ENCODE measurements at regions not wholly inside any gene's neighbourhood (a gene's known extent, or its start where the extent isn't known, plus 50 kb on each side); places are given as distances from the start of the nearest gene placed in this dataset.

- TF ChIP-seq POLR2A (IDR thresholded peaks at IDR 0.05) (no peak), EP300 (IDR thresholded peaks at IDR 0.05) (no peak), CTCF (IDR thresholded peaks at IDR 0.05) (no peak)
Measured at GRCh38 chr13:53324656-53325055, 296.0 kb downstream of the OLFM4 start.

GRCh38 chr13:53326716-53327115, 298.1 kb downstream of the OLFM4 start:
- H3K4me3 ChIP-seq, result no peak overlapping the region
- 30 to 33% methylated on average over 1 of the region's 1 CpG for WGBS, 2 donors
- H3K4me1 ChIP-seq, result no peaks in the 10 kb centered on the region

More at GRCh38 chr13:53324656-53325055, 296.0 kb downstream of the OLFM4 start:
- Histone ChIP-seq H3K4me3 (no peak overlapping the region), H3K36me3 (no peaks in the 10 kb centered on the region), H3K9me3 (no peaks in the 10 kb centered on the region), H3K4me1 (no peaks in the 10 kb centered on the region), H3K27ac (no peak overlapping the region), H3K27me3 (no peaks in the 10 kb centered on the region)
- DNase-seq (ENCODE audit: low spot score in 2 of 2), result no peak
- 61 to 72% methylated on average over 2 of the region's 2 CpGs for whole genome bisulfite sequencing, 2 donors

GRCh38 chr13:53327680-53328315, 299.2 kb downstream of the OLFM4 start:
- Histone ChIP-seq H3K4me3 (no peak overlapping the region), H3K27ac (no peak overlapping the region)

More at GRCh38 chr13:53326716-53327115, 298.1 kb downstream of the OLFM4 start:
- no peak for TF ChIP-seq EP300 (IDR thresholded peaks at IDR 0.05)
- no peak for TF ChIP-seq CTCF (IDR thresholded peaks at IDR 0.05)
- TF ChIP-seq POLR2A (IDR thresholded peaks at IDR 0.05), result no peak
- no peaks in the 10 kb centered on the region for H3K36me3 ChIP-seq
- H3K9me3 ChIP-seq, result no peaks in the 10 kb centered on the region
- no peak for DNase-seq (ENCODE audit: low spot score in 2 of 2)
- H3K27ac ChIP-seq, result no peak overlapping the region
- no peaks in the 10 kb centered on the region for H3K27me3 ChIP-seq

DNA sequence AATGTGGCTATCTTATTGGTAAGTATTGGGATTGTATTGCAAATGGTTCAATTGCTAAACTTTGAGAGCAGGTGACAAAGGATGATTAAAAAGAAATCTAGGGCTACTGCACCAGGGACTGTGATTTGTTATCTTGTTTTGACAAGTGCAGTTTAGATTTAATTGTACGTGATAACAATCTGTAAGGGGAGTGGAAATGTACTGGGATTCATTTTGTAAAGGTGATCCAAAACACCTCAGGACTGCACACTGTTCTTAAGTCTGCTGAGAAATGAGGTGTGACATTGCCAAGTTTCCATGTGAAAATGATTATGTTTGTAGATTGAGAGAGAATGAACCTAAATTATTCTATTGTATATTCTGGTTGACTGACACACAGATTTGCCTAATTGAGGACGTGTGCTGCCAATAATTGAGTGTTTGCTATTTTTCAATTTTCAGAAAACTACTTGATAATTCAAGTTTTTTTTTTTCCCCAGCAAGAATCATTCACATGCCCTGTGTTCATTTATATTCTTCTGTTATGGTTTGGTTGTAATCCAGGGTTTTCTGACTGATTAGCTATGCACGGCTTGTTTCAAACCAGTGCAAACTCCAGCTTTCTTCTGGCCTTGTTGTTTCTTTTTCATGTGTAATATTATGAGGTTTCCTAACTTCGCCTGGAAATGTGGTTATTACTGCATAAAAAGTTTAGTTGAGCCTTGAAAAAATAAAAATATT, 308.0 kb downstream of the OLFM4 start:
- 48 to 52% methylated on average over 4 of the region's 4 CpGs for WGBS, 2 donors
- Histone ChIP-seq H3K36me3 (no peaks in the 10 kb centered on the region), H3K27ac (no peak overlapping the region), H3K9me3 (no peaks in the 10 kb centered on the region), H3K4me3 (no peak overlapping the region), H3K4me1 (no peaks in the 10 kb centered on the region), H3K27me3 (no peaks in the 10 kb centered on the region)
- no peak for DNase-seq (ENCODE audit: low spot score in 2 of 2)
- TF ChIP-seq CTCF (IDR thresholded peaks at IDR 0.05) (no peak), POLR2A (IDR thresholded peaks at IDR 0.05) (no peak), EP300 (IDR thresholded peaks at IDR 0.05) (no peak)

More at GRCh38 chr13:53327680-53328315, 299.2 kb downstream of the OLFM4 start:
- DNase-seq (ENCODE audit: low spot score in 2 of 2), result no peak
- 81 to 82% methylated on average over 4 of the region's 4 CpGs for WGBS, 2 donors
- H3K9me3 ChIP-seq, result no peaks in the 10 kb centered on the region
- TF ChIP-seq EP300 (IDR thresholded peaks at IDR 0.05) (no peak), CTCF (IDR thresholded peaks at IDR 0.05) (no peak), POLR2A (IDR thresholded peaks at IDR 0.05) (no peak)
- no peaks in the 10 kb centered on the region for H3K27me3 ChIP-seq
- no peaks in the 10 kb centered on the region for H3K4me1 ChIP-seq
- no peaks in the 10 kb centered on the region for H3K36me3 ChIP-seq

- no peaks in the 10 kb centered on the region for H3K36me3 ChIP-seq
- DNase-seq (ENCODE audit: low spot score in 2 of 2), result no peak
- H3K9me3 ChIP-seq, result no peaks in the 10 kb centered on the region
- H3K4me1 ChIP-seq, result no peaks in the 10 kb centered on the region
- no peak overlapping the region for H3K4me3 ChIP-seq
- TF ChIP-seq EP300 (IDR thresholded peaks at IDR 0.05) (no peak), POLR2A (IDR thresholded peaks at IDR 0.05) (no peak), CTCF (IDR thresholded peaks at IDR 0.05) (no peak)
- no peak overlapping the region for H3K27ac ChIP-seq
- 84 to 87% methylated on average over 3 of the region's 3 CpGs for WGBS, 2 donors
- no peaks in the 10 kb centered on the region for H3K27me3 ChIP-seq
Measured at GRCh38 chr13:53338760-53339159, 310.1 kb downstream of the OLFM4 start.

Data from tibial nerve (tissue), 4 donors.